ENCODE measurements at regions not wholly inside any gene's neighbourhood (a gene's known extent, or its start where the extent isn't known, plus 50 kb on each side); places are given as distances from the start of the nearest gene placed in this dataset.
A peak's percentile ranks its signal among the peaks of the same experiment; 100 is the strongest.

DNA sequence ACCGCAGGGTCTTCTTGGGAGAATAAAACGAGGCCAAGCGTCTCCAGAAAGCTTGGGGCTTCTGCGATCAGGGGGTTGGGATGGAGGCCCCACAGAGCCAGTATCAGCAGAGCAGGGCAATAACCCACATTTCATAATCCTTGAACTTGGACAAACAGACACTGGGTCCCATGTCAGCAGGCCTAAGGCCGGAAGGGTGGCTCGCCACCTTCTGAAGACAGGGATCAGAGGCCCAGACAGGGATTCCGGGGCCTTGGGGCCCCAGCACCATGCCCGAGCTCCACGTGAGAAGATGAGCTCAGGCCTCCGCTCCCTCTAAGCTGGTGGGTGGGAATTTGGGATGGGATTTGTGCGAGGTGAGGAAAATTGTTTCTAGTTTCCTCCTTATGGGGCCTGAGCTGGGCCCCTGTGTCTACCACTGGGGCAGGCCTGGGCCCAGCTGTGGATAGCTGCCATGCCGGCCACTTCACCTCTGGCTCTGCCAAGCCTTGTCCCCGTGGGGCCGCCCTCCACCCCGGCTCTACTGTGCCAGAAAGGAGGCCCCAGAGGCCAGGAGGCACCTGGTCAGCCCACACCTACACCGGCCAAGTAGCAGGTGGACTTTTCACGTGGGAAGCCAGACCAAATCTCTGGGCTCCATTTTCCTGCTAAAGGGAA is 67.2 kb upstream of the DLK1 start:
- no peak for DNase-seq

DNA sequence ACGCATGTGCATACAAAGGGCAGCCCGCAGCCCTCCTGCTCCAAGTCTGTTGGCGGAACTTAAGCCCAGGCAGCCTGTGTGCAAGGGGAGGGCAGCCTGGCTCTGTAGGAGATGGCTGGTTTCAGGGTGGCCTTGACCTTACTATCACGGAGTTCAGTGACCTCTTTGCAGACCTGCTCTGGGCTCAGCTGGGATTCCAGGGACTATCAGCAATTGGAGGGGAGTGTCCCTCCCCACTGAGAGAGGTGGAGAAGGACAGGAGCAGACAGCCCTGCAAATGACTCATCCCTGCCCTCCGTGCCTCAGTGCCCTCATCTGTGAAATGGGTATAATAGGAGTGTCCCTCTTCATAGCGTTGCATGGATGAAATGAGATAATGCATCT is 66.2 kb upstream of the DLK1 start:
- DNase-seq, result no peak

DNA sequence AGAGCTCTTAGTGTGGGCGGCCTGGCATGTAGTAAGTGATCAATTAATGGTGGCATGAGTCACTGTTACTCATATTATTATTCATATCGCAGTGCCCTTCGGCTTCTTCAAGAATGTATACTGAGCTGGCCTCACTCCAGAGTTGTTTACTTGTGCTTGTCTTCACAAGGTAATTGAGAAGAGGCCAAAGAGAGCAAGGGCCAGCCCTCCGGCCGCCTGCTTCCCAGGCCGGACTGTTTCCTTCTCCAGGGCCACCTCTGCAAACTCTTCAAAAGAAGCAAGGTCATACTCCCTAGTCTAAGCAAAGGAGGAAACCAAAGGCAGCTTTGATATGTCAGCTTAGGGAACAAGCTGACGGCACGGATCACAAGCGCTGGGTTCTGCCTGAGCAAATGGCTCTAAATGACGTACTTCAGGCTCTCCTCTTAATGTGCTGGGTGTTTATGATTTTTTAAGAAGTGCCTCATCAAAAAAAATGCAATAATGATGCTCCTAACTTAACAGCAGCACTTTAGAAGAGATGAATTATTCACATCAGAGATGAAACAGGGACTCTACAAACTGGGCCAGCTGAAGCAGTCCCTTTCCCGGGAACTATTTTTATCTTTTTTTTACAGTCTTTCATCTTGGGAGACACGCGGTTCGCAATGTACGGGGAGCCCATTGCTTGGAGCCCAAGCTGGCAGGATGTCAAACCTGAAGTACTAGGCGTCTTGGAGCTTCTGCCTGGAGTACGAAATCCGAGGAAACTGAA is 65.6 kb upstream of the DLK1 start:
- no peak for DNase-seq

DNA sequence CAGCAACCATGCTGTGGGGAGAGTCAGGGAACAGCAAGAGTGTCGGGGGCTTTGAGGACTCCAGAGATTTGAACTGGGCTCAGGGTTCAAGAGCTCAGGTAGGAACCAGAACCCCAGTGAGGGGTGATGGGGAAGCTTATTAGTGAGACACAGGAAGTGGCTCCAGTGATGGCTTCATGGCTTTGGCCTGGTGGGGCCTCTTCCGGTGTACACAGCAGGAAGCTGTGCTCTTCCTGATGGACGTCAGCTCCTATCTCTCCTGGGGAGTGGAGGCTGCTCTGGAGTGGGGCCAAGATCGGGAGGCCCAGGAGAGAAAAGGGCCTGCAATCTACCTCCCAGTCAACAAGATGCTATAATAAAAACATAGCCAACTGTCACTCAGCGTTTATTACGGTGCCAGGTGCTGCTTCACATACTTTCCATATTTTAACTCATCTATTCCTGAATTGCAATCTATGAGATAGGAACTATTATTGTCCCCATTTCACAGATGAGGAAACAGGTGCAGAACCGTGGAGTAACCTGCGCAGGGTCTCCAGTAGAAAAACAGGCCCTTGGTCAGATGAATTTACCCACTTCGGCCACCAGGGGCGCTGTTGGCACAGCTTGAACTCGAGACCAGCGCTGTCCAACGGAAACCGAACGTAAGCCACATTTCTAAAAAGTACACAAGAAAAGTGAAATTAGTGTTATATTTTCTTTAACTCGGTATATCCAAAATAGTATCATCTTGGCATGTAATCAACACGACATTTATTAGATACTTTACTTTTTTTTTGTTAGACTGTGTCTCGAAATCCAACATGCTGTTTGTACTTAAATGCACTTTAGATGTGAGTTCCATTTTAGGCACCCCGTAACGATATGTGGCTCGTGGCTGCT is 63.6 kb upstream of the DLK1 start:
- peak in 1 of 2 experiments; percentile 27 for DNase-seq

DNA sequence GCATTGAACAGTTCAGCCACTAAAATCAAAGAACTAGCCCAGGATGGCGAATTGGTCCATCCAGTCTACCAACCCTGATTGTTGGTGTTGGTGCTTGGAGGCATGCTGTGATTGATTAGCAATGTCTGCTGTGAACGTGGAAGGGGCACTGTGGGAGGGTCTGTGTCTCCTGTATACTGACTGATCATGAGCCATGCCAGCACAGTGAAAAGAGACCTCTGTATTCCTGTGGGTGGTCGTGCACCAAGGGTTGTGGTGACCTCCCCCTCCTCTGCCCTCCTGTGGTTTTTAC is 63.0 kb upstream of the DLK1 start:
- DNase-seq, result no peak

DNA sequence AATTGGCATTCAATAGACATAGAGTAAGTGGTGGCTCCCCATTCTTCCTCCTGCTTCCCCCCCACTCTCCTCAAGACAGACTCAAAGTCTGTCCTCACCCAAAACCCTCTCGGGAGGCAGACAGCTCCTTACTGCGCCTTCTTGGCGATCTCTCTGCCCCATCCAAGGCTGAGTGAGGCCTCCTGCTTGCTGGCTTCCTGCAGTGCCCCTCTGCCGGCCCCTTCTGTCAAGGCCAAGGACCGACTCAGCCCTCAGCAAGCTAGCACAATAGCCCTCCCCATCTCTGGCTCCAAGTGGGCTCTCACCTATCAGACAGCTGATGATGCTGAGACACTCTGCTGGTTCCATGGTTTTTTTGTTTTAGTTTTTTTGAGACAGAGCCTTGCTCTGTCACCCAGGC is 62.5 kb upstream of the DLK1 start:
- DNase-seq, result no peak

DNA sequence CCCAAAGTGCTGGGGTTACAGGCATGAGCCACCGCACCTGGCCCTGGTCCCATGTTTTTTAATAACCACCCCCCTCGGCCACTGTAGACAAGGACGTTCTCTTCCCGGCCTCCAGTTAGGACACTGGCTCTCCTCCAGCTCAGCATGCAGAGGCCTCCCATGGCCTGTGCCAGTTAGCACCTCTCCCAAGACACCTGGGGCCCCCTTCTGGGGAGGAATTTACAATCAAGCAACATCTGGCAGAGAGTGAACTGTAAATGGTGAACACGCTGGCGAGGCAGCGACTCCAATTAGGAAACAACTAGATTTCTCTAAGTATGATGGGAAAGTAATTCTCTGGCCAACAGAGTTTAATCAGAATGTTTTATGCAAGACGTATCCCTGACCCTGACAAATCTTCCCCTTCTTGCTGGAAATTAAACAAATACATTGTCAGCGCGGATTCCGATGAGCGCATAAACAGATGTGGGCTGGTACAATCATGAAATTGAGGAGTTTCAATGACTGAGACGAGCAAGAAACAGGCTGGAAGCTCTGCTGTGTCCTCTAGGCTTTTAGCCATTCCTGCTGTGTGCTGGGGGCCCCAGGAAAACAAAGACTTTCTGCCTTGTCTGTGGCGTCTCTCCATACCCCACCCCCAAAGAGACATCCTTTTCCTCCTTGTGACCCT is 61.7 kb upstream of the DLK1 start:
- no peak for DNase-seq

DNA sequence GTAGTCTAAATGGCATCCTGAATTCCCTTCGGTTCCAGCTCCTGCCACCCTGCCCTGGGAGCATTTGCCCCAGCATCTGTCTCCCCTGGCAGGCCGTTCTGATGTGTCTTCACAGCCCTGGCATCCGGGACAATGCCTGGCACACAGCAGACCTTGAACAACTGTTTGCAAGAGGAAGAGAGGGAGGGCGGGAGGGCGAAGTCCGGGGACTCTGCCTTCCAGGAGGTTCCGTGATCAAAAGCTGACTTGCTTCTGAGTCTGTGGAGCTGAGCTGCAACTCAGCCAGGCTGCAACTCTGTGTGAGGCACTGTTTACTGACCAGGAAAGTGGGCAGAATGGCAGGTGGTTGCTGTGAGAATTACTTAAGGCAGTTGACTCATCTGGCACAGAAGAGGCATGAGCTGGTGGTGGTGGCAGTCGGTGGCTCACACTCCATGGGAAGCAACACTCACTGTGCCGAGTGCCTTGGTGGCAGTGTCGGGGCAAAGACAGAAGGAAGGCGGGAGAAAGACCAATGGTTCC is 61.1 kb upstream of the DLK1 start:
- DNase-seq, result no peak

DNA sequence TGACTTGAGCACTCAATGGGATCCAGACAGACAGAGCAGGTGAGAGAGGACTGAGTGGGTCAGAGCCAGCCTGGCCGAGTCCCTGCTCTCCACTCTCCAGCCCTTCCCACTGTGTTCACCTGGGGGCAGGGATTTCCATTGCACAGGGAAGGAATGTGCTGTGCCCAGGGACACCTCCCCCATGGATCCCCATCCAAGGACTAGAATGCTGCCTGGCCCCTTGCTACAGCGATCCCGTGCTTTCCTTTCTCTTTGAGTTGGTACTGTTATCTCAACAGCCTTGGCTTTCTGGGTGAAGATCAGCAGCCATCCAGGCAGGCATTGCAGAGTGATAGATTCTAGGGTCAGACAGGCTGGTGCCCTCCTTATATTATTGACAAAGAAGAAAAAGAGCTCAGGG is 60.3 kb upstream of the DLK1 start:
- no peak for DNase-seq

DNA sequence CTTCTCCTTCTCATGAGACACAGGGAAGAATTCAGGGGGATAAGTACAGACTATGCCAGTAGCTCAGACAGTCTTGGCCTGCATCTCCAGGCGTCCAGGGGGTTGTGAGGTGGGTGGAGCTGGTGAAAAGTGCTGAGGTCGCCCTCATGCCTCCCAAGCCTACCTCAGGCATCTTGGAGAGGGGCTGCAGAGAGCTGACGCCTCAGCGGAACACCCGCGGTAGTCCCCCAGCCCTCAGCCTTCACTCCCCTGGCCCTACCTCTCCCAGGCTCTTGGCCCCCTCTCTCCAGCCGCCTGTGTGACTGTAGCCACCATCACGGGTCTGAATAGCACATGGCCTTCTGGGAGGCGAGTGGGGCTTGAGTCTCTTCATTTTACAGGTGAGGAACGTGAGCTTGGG is 59.8 kb upstream of the DLK1 start:
- DNase-seq, result no peak

DNA sequence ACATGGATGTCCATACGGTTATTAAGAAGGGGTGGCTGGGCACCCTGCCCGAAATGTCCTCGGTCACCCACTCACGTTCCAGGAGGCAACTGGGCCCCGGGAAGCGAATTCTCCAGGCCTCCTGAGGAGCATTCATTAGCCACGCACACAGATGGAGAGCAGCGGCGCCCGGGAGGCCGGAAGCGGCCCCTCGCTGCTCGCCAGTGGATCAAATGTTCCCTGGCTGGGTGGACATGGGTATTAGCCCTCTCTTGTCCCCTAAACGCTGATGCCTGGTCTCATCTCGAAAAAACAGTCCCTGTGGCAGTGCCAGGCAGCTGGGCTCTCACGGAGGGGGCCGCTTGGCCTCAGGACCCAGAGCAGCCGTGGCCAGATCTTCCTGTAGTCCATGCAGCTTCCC is 59.0 kb upstream of the DLK1 start:
- DNase-seq, result no peak

DNA sequence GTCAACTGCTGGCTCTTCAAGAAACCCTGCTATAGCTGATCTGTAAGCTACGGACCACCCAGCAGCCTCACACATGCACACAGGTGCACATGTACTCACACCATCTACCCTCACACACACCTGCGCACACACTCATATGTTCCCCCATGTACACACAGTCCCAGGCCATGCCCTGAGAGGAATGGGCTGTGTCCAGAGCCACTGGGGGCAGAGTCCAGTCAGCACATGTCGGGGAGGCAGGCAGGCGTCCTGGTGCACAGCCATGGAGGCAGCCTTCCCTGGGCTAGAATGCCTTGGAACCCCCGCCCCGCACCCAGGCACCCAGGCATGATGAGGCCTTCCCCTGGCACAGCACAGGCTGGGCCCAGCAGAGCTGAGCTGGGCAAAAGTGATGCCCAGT is 58.3 kb upstream of the DLK1 start:
- DNase-seq, result no peak

DNA sequence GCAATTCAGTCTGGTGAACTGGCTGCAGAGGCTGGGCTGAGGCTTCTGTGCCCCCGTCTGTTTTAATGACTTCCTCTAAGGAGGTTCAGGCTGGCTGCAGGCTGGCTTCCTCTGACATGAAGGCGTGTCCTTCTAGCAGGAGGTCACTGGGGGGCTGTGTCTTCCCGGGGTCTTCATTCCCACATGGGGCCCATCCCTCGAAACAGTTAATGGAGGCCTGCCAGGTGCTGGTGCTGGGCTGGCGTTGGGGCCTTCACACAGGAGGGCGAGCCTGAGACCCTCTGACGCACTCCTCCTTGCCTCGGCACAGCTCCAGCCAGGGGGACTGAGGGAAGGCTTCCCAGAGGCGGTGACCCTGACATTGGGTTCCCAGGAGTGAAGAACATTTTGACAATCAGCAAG is 57.7 kb upstream of the DLK1 start:
- DNase-seq, result no peak

DNA sequence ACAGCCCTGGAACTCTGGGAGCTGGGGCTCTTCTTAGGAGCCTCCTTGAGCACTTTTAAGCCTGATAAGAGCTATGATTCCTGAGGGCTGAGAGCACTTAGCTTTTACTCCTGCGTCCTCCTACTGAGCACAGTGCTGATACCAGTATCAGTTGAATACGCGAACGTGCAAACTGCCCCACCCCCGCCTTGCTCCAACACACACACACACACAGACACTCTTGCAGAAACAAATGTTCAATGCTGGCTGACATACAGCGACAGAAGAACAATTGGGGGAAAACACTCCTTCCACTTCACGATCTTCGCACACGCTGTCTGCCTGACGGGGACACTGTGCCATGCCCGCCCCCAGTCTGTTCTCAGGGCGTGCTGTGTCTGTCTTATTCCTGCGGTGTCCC is 57.2 kb upstream of the DLK1 start:
- DNase-seq, result no peak

DNA sequence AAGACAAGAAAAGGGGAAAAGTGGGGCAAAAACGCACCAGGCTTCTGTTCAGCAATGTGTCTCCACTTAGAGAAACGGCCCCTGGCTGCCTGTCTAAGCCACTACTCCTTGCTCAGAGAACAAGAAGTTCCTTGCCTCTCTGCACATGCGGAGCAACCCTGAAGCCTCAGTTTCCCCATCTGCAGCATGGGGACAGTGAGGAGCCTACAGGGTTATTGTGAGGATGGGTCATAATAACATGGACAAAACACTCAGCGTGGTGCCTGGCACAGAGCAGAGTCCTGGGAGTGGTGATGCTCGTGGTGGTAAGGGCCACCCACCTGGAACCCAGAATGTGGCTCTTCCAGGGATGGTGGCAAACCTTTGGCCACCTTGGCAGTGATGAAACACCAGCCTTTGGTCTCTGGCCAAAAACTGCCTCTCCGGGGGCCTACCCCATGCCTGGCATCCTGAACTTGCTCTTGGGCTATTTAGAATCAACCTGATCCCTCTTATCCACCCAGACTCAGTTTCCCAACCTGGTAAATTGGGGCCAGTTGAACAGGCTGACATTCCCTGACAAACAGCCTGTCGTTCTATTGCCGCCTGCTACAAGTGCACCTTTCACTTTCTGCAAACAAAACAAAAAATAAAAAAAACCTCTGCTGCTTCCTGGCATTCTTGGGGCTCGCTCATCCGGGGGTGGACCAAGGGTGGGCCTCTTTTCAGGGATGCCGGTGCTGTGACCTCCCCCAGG is 56.5 kb upstream of the DLK1 start:
- DNase-seq, result no peak

DNA sequence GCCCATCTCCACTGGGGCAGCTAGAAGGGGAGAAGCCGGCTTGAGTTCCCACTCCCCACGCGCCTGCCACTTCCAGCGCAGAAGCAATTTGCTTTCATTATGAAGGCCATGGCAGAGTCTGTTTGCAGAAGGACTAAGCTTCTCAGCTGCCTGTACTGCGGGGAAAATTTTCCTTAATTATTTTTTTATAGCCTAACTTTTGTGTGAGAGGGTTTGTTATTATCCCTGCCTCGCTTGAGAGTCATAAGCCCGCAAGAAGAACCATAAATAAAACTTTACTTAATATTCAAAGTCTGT is 56.0 kb upstream of the DLK1 start:
- DNase-seq, result no peak

DNA sequence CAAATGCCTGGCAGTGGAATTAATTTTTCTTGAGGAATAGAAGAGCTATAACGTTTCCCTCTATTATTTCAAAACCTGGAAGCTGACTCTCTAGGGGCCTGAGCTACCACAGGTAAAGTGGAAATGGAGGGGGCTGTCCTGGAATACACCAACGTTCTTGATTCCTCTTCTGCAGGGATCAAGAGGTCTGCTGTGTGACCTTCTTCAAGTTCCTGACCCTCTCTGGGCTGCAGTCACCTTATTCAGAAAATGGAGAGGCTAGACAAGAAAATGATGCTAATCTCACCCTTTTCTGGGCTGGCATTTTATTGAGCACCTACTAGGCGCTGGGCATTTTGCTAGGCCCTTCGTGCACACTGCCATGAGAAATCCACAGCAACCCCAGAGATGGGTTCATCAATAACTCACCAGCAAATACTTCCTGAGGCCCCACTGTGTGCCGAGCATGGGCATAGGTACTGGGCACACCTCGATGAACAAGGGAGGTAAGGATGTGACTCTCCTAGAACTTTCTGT is 55.2 kb upstream of the DLK1 start:
- DNase-seq, result no peak

DNA sequence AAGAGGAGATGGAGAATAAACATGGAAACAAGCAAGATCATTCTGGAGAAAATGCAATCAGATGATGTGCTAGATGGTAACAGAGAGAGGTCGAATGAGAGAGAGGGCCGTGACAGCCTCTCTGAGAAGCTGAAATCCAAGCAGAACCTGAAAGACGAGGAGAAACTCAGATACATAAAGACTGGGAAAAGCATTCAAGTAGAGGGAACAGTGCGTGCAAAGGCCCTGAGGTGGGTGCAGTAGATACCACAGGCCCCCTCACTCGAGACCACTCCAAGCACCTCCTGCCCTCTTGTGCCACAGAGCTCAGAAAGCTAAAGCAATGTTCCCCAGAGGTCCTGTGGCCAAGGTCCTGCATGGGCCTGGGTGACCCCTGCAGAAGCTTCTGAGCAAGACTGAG is 54.8 kb upstream of the DLK1 start:
- no peak for DNase-seq

DNA sequence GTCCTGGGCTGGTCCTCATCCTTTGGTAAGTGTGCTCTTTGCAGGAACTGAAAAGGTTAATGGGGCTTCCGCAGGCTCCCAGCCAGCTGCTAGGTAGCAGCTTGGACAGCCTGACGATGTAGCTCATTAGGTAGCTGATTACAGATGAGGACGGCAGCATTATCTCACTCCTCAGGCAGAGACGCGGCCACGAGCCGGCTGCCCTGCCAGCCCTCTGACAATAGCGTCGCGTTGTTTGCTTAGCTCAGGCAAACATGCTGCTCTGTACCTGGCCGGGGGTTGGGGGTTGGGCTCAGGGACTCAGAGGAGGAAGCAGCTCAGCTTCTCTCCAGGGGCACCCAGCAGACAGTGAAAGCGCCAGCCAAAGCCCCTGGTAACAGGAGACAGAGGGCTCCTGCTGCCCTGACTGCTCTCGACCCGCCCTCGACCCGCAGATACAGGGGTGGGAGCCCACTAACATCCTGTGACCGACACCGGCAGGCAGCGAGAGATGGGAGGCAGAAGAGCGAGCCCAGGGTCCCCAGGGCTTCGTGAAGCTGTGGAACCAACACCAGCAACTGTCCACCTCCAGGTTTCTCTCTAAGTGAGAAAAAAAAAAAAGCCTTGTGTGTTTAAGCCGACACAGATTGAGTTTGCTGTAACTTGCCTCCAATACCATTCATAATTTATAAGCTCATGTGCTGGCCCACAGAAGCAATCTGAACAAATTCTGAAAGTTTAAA is 53.4 kb upstream of the DLK1 start:
- no peak for DNase-seq

DNA sequence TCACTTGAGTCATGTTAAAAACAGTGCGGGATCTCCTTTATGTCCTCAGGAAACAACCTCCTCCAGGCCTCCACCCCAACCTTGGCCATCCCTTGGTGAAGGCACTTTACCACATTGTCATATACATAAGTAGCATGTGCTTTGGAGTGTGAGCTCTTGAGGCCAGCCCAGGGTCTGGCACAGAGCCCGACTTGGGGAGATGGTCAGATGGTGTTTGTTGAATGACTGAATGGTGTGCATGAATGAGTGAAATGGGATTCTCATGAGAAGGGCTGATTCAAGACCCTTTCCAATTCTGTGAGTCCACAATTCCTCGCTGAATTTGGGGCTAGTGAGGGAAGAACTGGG is 52.9 kb upstream of the DLK1 start:
- DNase-seq, result no peak

DNA sequence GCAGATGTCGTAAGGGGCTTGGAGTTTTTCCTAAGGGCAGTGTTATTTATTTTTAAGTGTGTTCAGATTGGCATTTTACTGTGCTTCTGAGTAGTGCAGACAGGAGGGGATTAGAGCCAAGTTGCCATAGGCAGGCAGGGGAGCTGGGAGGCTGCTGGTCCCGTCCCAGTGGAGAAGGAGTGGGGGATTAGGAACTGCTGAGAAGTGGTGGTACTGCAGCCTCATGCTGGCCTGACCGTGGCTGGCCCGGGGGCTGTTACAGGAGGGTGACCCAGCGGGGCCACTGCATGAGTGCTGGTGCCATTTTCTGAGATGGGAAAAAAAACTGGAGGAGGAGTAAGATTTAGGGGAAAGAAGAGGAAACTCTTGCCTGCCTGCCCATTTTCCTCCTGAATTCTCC is 52.3 kb upstream of the DLK1 start:
- DNase-seq, result no peak
